Fibroblast of lung (primary cell): ENCODE measurements at regions not wholly inside any gene's neighbourhood (a gene's known extent, or its start where the extent isn't known, plus 50 kb on each side); places are given as distances from the start of the nearest gene placed in this dataset.

Source experiments
- DNase-seq, 2 donors: peaks; one replicate each; pipeline versions ENCODE4 v3.0.0 to v3.0.0-alpha.2; 2010; ENCODE audit warnings: low read depth in 2 of 2
- H2AFZ ChIP-seq: 2 replicates; pipeline ENCODE4 v1.5.1; 2012; ENCODE audit warnings: low read length, control low read depth, inconsistent platforms
- H3K27ac ChIP-seq: 2 replicates; pipeline ENCODE4 v1.5.1; 2011; ENCODE audit warnings: low read length, control low read depth; ENCODE audit not compliant: insufficient read depth
- H3K27me3 ChIP-seq: 2 replicates; pipeline ENCODE4 v1.5.1; 2011; ENCODE audit warnings: mild to moderate bottlenecking, low read length; ENCODE audit not compliant: control insufficient read depth, insufficient read depth
- H3K36me3 ChIP-seq: 2 replicates; pipeline ENCODE4 v1.5.1; 2011; ENCODE audit warnings: low read length; ENCODE audit not compliant: control insufficient read depth, insufficient read depth
- H3K4me1 ChIP-seq: 2 replicates; pipeline ENCODE4 v1.5.1; 2011; ENCODE audit warnings: low read length; ENCODE audit not compliant: control insufficient read depth, insufficient read depth; ENCODE audit errors: extremely low read depth
- H3K4me2 ChIP-seq: 2 replicates; pipeline ENCODE4 v1.5.1; 2011; ENCODE audit warnings: low read length, control low read depth; ENCODE audit not compliant: insufficient read depth; ENCODE audit errors: extremely low read depth
- H3K4me3 ChIP-seq, 4 experiments: fragments of 200-600 bp in 1 of 4; sonication (generic) in 1 of 4; replicated peaks in 1 of 4; 2 replicates each; pipeline ENCODE4 v1.5.1; 2011 to 2016; ENCODE audit warnings: low read length in 4 of 4, low read depth in 3 of 4, mild to moderate bottlenecking in 3 of 4, control low read depth in 2 of 4, inconsistent platforms in 1 of 4, mixed read lengths in 1 of 4; ENCODE audit not compliant: insufficient read depth in 1 of 4; ENCODE audit errors: control extremely low read depth in 1 of 4
- H3K79me2 ChIP-seq: 2 replicates; pipeline ENCODE4 v1.5.1; 2012; ENCODE audit warnings: mild to moderate bottlenecking, low read length, inconsistent platforms; ENCODE audit not compliant: control insufficient read depth, insufficient read depth
- H3K9ac ChIP-seq: 2 replicates; pipeline ENCODE4 v1.5.1; 2011; ENCODE audit warnings: mild to moderate bottlenecking, low read length, control low read depth; ENCODE audit not compliant: insufficient read depth
- H3K9me3 ChIP-seq: 2 replicates; pipeline ENCODE4 v1.5.1; 2012; ENCODE audit warnings: low read depth, low read length; ENCODE audit not compliant: control insufficient read depth, insufficient read depth
- H4K20me1 ChIP-seq: 2 replicates; pipeline ENCODE4 v1.5.1; 2011; ENCODE audit warnings: low read length; ENCODE audit not compliant: control insufficient read depth, insufficient read depth; ENCODE audit errors: extremely low read depth
- CTCF ChIP-seq, 2 donors: IDR thresholded peaks in 1 of 2; conservative IDR thresholded peaks in 1 of 2; 1 replicate in 1 of 2; 2 replicates in 1 of 2; pipeline ENCODE4 v1.5.1; 2011 to 2012; ENCODE audit warnings: low read length in 2 of 2, control low read depth in 1 of 2, inconsistent platforms in 1 of 2, low read depth in 1 of 2, mild to moderate bottlenecking in 1 of 2
- EZH2 ChIP-seq: IDR thresholded peaks from 2 replicates; pipeline ENCODE4 v1.5.1; 2012; ENCODE audit warnings: low read length, control low read depth, mild to moderate bottlenecking; ENCODE audit errors: missing control alignments

GRCh38 chr12:13359636-13360035, 163.1 kb downstream of the EMP1 start:
- Histone ChIP-seq H3K79me2 (no peaks in the 10 kb centered on the region), H3K27ac (no peak overlapping the region), H3K36me3 (no peaks in the 10 kb centered on the region), H3K4me2 (no peak overlapping the region), H4K20me1 (no peaks in the 10 kb centered on the region), H3K27me3 (no peaks in the 10 kb centered on the region), H3K9me3 (no peaks in the 10 kb centered on the region), H3K9ac (no peak overlapping the region), H2AFZ (no peak overlapping the region), H3K4me3 (no peak overlapping the region), H3K4me1 (no peaks in the 10 kb centered on the region)
- no peak for DNase-seq
- TF ChIP-seq CTCF (conservative IDR thresholded peaks at IDR 0.05 in 1 of 2, IDR thresholded peaks at IDR 0.05 in 1 of 2; ENCODE audit: low read depth in 1 of 2, low read length in 2 of 2) (no peak), EZH2 (no peak)

- H3K9me3 ChIP-seq = no peaks in the 10 kb centered on the region
- H3K9ac ChIP-seq = no peak overlapping the region
- H2AFZ ChIP-seq = no peak overlapping the region
- H3K4me2 ChIP-seq = no peak overlapping the region
- no peak for TF ChIP-seq CTCF (conservative IDR thresholded peaks at IDR 0.05 in 1 of 2, IDR thresholded peaks at IDR 0.05 in 1 of 2; ENCODE audit: low read depth in 1 of 2, low read length in 2 of 2)
- TF ChIP-seq EZH2 = no peak
- H3K27ac ChIP-seq = no peak overlapping the region
- no peaks in the 10 kb centered on the region for H3K4me1 ChIP-seq
- H3K79me2 ChIP-seq = no peaks in the 10 kb centered on the region
- H3K4me3 ChIP-seq = no peak overlapping the region
- DNase-seq = no peak
- no peaks in the 10 kb centered on the region for H3K36me3 ChIP-seq
- H4K20me1 ChIP-seq = no peaks in the 10 kb centered on the region
- no peaks in the 10 kb centered on the region for H3K27me3 ChIP-seq
These were observed 161.9 kb downstream of the EMP1 start for GRCh38 chr12:13358391-13358905.

GRCh38 chr12:13350946-13351345, 154.4 kb downstream of the EMP1 start:
- H4K20me1 ChIP-seq = no peaks in the 10 kb centered on the region
- no peaks in the 10 kb centered on the region for H3K27me3 ChIP-seq
- H3K9ac ChIP-seq = no peak overlapping the region
- H3K79me2 ChIP-seq = no peaks in the 10 kb centered on the region
- no peak overlapping the region for H3K4me2 ChIP-seq
- no peak for DNase-seq
- H2AFZ ChIP-seq = no peak overlapping the region
- H3K4me1 ChIP-seq = peaks cover 10% of the 10 kb centered on the region
- no peaks in the 10 kb centered on the region for H3K36me3 ChIP-seq
- TF ChIP-seq EZH2 = no peak
- no peak for TF ChIP-seq CTCF (conservative IDR thresholded peaks at IDR 0.05 in 1 of 2, IDR thresholded peaks at IDR 0.05 in 1 of 2; ENCODE audit: low read depth in 1 of 2, low read length in 2 of 2)
- H3K4me3 ChIP-seq = no peak overlapping the region
- H3K27ac ChIP-seq = no peak overlapping the region
- no peaks in the 10 kb centered on the region for H3K9me3 ChIP-seq
